Activated CD8-positive, alpha-beta T cell treated with anti-CD3 and anti-CD28 coated beads for 36 hours (primary cell): ENCODE measurements at regions not wholly inside any gene's neighbourhood (a gene's known extent, or its start where the extent isn't known, plus 50 kb on each side); places are given as distances from the start of the nearest gene placed in this dataset.

Experiments
- ATAC-seq: fragments of 200-7000 bp; cut with Tn5 transposase; one replicate; pipeline ENCODE4 v1.10.0; 2021; ENCODE audit warnings: mild to moderate bottlenecking, moderate library complexity
- CTCF ChIA-PET: fragments of 350-600 bp; sonication (Branson Sonifier 250); formaldehyde crosslinking; loops from one replicate; lab custom pipeline; 2021; ENCODE audit warnings: antibody characterized with exemption; lab: Charles Lee
- POLR2A ChIA-PET: fragments of 350-600 bp; sonication (Branson Sonifier 250); formaldehyde crosslinking; loops from one replicate; lab custom pipeline; 2021; ENCODE audit warnings: antibody characterized with exemption; lab: Charles Lee
- DNase-seq: peaks from one replicate; pipeline ENCODE4 v3.0.0-alpha.2; 2020
- H3K27ac Mint-ChIP-seq: one replicate; pipeline ENCODE4 v1.8.0; 2021; ENCODE audit warnings: mild to moderate bottlenecking, mixed read lengths
- H3K27me3 Mint-ChIP-seq: one replicate; pipeline ENCODE4 v1.8.0; 2021; ENCODE audit warnings: mixed read lengths
- H3K36me3 Mint-ChIP-seq: one replicate; pipeline ENCODE4 v1.8.0; 2021; ENCODE audit warnings: low read depth, mixed read lengths
- H3K4me1 Mint-ChIP-seq: one replicate; pipeline ENCODE4 v1.8.0; 2021; ENCODE audit warnings: low read depth, mixed read lengths
- H3K4me3 Mint-ChIP-seq: one replicate; pipeline ENCODE4 v1.8.0; 2021; ENCODE audit warnings: mild to moderate bottlenecking, moderate library complexity, mixed read lengths
- H3K9me3 Mint-ChIP-seq: one replicate; pipeline ENCODE4 v1.8.0; 2021; ENCODE audit warnings: mixed read lengths
- CTCF ChIP-seq: fragments of 200-600 bp; IDR thresholded peaks from one replicate; pipeline ENCODE4 v1.8.0; 2022; ENCODE audit warnings: antibody characterized with exemption, mild to moderate bottlenecking
- intact Hi-C: fragments of 100-400 bp; cut with micrococcal nuclease; formaldehyde crosslinking; loops from one replicate; pipeline ENCODE4 v1.10.0; 2022

- Mint-ChIP-seq H3K9me3 (no peaks in the 10 kb centered on the region), H3K4me3 (no peak overlapping the region), H3K4me1 (peaks cover 5% of the 10 kb centered on the region), H3K36me3 (no peaks in the 10 kb centered on the region), H3K27me3 (no peaks in the 10 kb centered on the region), H3K27ac (no peak overlapping the region)
- ATAC-seq (no peak), DNase-seq (no peak)
- intact Hi-C loops = no loop called here
- POLR2A ChIA-PET = interaction anchor here (0.6 to 1.0 kb wide), 2 partner anchors 39 to 416 kb away, joined by 3 read pairs; no protein-coding TSS in a partner anchor
- no peak for TF ChIP-seq CTCF
- CTCF ChIA-PET = no interaction called here
These were observed 147.2 kb upstream of the EEPD1 start for GRCh38 chr7:36005876-36006275.

- no peak for DNase-seq
- Mint-ChIP-seq H3K9me3 (no peaks in the 10 kb centered on the region), H3K27ac (no peak overlapping the region), H3K27me3 (no peaks in the 10 kb centered on the region), H3K4me1 (peaks cover 5% of the 10 kb centered on the region), H3K36me3 (no peaks in the 10 kb centered on the region), H3K4me3 (no peak overlapping the region)
- ATAC-seq = no peak
- intact Hi-C loops = no loop called here
- CTCF ChIA-PET = no interaction called here
- no peak for TF ChIP-seq CTCF
- POLR2A ChIA-PET = interaction anchor here (0.6 to 0.9 kb wide), 2 partner anchors 278 to 416 kb away, joined by 3 read pairs; no protein-coding TSS in a partner anchor
These were observed 146.3 kb upstream of the EEPD1 start for GRCh38 chr7:36006636-36007229.

DNA sequence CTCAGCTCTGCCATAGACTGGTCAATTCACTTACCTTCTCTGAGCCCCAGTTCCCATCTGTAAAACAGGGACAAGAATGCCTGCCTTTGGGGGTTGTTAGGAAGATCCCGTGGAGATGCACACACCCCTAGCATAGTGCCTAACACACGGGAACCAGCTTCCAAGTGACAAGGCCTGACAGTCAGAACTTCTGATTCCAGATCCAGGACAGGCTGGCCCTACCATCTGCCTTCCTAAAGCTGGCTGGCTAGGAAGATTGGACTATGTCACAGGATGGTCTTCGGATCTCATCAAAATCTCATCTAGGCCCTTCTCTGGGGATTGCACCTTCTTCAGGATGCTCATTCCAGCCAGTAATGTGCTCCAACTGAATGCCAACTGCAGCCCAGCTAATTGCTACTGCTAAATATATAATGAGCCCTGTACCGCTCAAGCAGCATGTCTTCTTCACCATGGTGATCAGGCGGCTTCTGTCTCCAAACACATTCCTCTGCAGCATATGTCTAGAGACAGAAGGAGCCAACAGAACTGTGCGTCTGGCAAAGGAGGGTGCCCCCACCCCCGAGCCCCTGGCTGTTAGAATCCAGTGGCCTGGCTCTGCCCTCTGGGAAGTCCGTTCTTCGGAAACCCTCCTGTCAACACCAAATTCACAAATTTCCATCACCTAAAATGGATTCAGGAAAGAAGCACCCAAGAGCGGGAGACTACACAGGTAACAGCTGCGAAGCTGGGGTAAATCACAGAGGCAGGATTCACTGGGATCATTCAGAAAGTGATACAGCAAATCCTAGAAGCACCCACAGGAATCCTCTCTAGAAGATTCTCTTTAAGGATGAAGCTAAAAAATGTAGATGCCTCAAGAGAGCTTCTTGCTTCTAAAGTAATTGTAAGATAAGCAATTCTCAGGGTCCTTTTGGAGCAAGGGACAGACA is 142.1 kb upstream of the EEPD1 start:
- Mint-ChIP-seq H3K4me1 (no peaks in the 10 kb centered on the region), H3K27ac (no peak overlapping the region), H3K4me3 (no peak overlapping the region), H3K36me3 (no peaks in the 10 kb centered on the region), H3K9me3 (no peaks in the 10 kb centered on the region), H3K27me3 (no peaks in the 10 kb centered on the region)
- ATAC-seq (no peak), DNase-seq (no peak)
- no peak for TF ChIP-seq CTCF
- POLR2A ChIA-PET = no interaction called here
- CTCF ChIA-PET = interaction anchor here (1.1 kb wide), 1 partner anchor 35 kb away, joined by 3 read pairs; no protein-coding TSS in a partner anchor
- intact Hi-C loops = no loop called here

GRCh38 chr7:36011588-36011965 is 141.5 kb upstream of the EEPD1 start:
- ATAC-seq (no peak), DNase-seq (no peak)
- H3K4me3 Mint-ChIP-seq = no peak overlapping the region
- no peaks in the 10 kb centered on the region for H3K27me3 Mint-ChIP-seq
- intact Hi-C loops = no loop called here
- H3K36me3 Mint-ChIP-seq = no peaks in the 10 kb centered on the region
- H3K4me1 Mint-ChIP-seq = no peaks in the 10 kb centered on the region
- H3K9me3 Mint-ChIP-seq = no peaks in the 10 kb centered on the region
- CTCF ChIA-PET = interaction anchor here (1.1 kb wide), 1 partner anchor 35 kb away, joined by 3 read pairs; no protein-coding TSS in a partner anchor
- no peak for TF ChIP-seq CTCF
- POLR2A ChIA-PET = no interaction called here
- no peak overlapping the region for H3K27ac Mint-ChIP-seq
